ENCODE measurements at regions not wholly inside any gene's neighbourhood (a gene's known extent, or its start where the extent isn't known, plus 50 kb on each side); places are given as distances from the start of the nearest gene placed in this dataset.

- no peaks in the 10 kb centered on the region for H3K4me1 ChIP-seq (ENCODE audit: insufficient read depth, low read length, severe bottlenecking)
- TF ChIP-seq EZH2 (IDR thresholded peaks at IDR 0.05; ENCODE audit: borderline replicate concordance, low read length): no peak
- H3K9ac ChIP-seq (ENCODE audit: low read length): no peak overlapping the region
- H3K27ac ChIP-seq (ENCODE audit: low read depth, low read length, poor library complexity, severe bottlenecking): no peak overlapping the region
- no peaks in the 10 kb centered on the region for H3K27me3 ChIP-seq (ENCODE audit: insufficient read depth, low read length)
- no peaks in the 10 kb centered on the region for H3K9me2 ChIP-seq (ENCODE audit: low read depth, low read length)
- H3K36me3 ChIP-seq (ENCODE audit: insufficient read depth, low read length): no peaks in the 10 kb centered on the region
- no peaks in the 10 kb centered on the region for H3K79me2 ChIP-seq (ENCODE audit: insufficient read depth, low read length)
- H3K4me3 ChIP-seq (ENCODE audit: low read depth, low read length, poor library complexity, severe bottlenecking): no peak overlapping the region
- no peak overlapping the region for H3K4me2 ChIP-seq (ENCODE audit: low read length)
- no peaks in the 10 kb centered on the region for H4K20me1 ChIP-seq (ENCODE audit: insufficient read depth, low read length)
- no peaks in the 10 kb centered on the region for H3K9me3 ChIP-seq (ENCODE audit: low read length)
- no peaks in the 10 kb centered on the region for H3F3A ChIP-seq (ENCODE audit: insufficient read depth, low read length)
- no peak overlapping the region for H2AFZ ChIP-seq (ENCODE audit: low read length)
These were observed 140.6 kb upstream of the SOX9 start for GRCh38 chr17:71980171-71980570.

DNA sequence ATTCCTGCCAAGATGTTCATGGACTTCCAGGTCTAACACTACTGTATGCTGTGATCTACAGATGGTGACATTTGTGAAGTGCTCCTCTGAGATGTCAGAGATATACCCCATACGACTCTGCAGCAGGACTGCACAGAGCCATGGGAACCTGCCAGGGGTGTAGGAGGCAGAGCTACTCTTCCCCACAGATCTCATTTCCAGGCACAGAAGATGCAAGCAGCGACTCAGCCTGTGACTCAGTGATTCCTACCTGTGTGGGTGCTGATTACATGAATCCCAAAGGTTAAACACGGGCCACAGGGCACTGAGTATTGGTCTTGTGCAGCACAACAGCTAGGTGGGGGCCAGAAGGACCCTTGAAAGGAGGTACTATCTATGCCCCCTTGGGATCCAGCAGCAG is 137.0 kb upstream of the SOX9 start:
- H3K4me2 ChIP-seq (ENCODE audit: low read length): no peak overlapping the region
- no peak overlapping the region for H3K9ac ChIP-seq (ENCODE audit: low read length)
- no peaks in the 10 kb centered on the region for H4K20me1 ChIP-seq (ENCODE audit: insufficient read depth, low read length)
- no peak overlapping the region for H2AFZ ChIP-seq (ENCODE audit: low read length)
- no peaks in the 10 kb centered on the region for H3F3A ChIP-seq (ENCODE audit: insufficient read depth, low read length)
- H3K79me2 ChIP-seq (ENCODE audit: insufficient read depth, low read length): no peaks in the 10 kb centered on the region
- no peaks in the 10 kb centered on the region for H3K9me3 ChIP-seq (ENCODE audit: low read length)
- H3K27me3 ChIP-seq (ENCODE audit: insufficient read depth, low read length): no peaks in the 10 kb centered on the region
- TF ChIP-seq EZH2 (IDR thresholded peaks at IDR 0.05; ENCODE audit: borderline replicate concordance, low read length) (no peak), CTCF (IDR thresholded peaks at IDR 0.05; ENCODE audit: low read length) (no peak)
- no peak overlapping the region for H3K4me3 ChIP-seq (ENCODE audit: low read depth, low read length, poor library complexity, severe bottlenecking)
- H3K27ac ChIP-seq (ENCODE audit: low read depth, low read length, poor library complexity, severe bottlenecking): no peak overlapping the region
- H3K9me2 ChIP-seq (ENCODE audit: low read depth, low read length): no peaks in the 10 kb centered on the region
- H3K36me3 ChIP-seq (ENCODE audit: insufficient read depth, low read length): no peaks in the 10 kb centered on the region
- no peaks in the 10 kb centered on the region for H3K4me1 ChIP-seq (ENCODE audit: insufficient read depth, low read length, severe bottlenecking)

- Histone ChIP-seq H3K4me1 (ENCODE audit: insufficient read depth, low read length, severe bottlenecking) (no peaks in the 10 kb centered on the region), H3K9me3 (ENCODE audit: low read length) (no peaks in the 10 kb centered on the region), H3F3A (ENCODE audit: insufficient read depth, low read length) (no peaks in the 10 kb centered on the region), H3K27ac (ENCODE audit: low read depth, low read length, poor library complexity, severe bottlenecking) (no peak overlapping the region), H3K9ac (ENCODE audit: low read length) (no peak overlapping the region), H3K4me3 (ENCODE audit: low read depth, low read length, poor library complexity, severe bottlenecking) (no peak overlapping the region), H2AFZ (ENCODE audit: low read length) (no peak overlapping the region), H4K20me1 (ENCODE audit: insufficient read depth, low read length) (no peaks in the 10 kb centered on the region), H3K79me2 (ENCODE audit: insufficient read depth, low read length) (no peaks in the 10 kb centered on the region), H3K9me2 (ENCODE audit: low read depth, low read length) (no peaks in the 10 kb centered on the region), H3K4me2 (ENCODE audit: low read length) (no peak overlapping the region), H3K36me3 (ENCODE audit: insufficient read depth, low read length) (no peaks in the 10 kb centered on the region), H3K27me3 (ENCODE audit: insufficient read depth, low read length) (no peaks in the 10 kb centered on the region)
- TF ChIP-seq CTCF (IDR thresholded peaks at IDR 0.05; ENCODE audit: low read length): no peak
- TF ChIP-seq EZH2 (IDR thresholded peaks at IDR 0.05; ENCODE audit: borderline replicate concordance, low read length): no peak
These were observed 135.4 kb upstream of the SOX9 start for GRCh38 chr17:71985111-71986039.

Data from OCI-LY1 (cell line).